Vagina (tissue), 2 donors: ENCODE measurements at regions not wholly inside any gene's neighbourhood (a gene's known extent, or its start where the extent isn't known, plus 50 kb on each side); places are given as distances from the start of the nearest gene placed in this dataset.

Experiments used
- POLR2A ChIP-seq, 2 donors: fragments of 450-650 bp; IDR thresholded peaks; one replicate each; pipeline ENCODE4 v1.6.1; 2017; ENCODE audit warnings: antibody characterized with exemption in 2 of 2, mild to moderate bottlenecking in 2 of 2, moderate library complexity in 2 of 2
- TF ChIP-seq, protein P1 (sequence below), 3 experiments: fragments of 450-650 bp in 2 of 3; fragments of 200-600 bp in 1 of 3; sonication (generic) in 1 of 3; IDR thresholded peaks; one replicate each; pipeline ENCODE4 v1.5.1; 2017 to 2019; ENCODE audit warnings: antibody characterized with exemption in 3 of 3, mild to moderate bottlenecking in 2 of 3, moderate library complexity in 2 of 3

DNA sequence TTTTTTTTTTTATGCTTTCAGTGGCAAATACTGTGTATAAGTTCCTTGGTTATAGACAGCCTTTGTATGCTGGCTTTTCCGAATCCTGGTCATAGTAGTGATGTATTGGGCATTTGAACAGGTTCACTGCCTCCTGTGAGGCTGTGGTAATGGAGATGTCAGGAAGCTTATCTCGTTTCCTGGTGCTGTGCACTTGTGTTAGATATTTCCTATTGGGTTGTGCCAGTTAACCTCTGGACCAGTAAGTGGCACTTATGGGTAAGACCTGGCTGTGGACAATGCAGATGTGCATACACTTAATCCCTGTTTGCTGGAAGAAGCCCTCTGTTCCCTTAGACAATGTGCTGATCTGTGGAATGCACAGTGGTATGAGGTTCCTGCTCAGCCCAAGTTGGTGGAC, 135.4 kb upstream of the KITLG start:
- no peak for TF ChIP-seq POLR2A (IDR thresholded peaks at IDR 0.05)
- TF ChIP-seq, protein P1, sequence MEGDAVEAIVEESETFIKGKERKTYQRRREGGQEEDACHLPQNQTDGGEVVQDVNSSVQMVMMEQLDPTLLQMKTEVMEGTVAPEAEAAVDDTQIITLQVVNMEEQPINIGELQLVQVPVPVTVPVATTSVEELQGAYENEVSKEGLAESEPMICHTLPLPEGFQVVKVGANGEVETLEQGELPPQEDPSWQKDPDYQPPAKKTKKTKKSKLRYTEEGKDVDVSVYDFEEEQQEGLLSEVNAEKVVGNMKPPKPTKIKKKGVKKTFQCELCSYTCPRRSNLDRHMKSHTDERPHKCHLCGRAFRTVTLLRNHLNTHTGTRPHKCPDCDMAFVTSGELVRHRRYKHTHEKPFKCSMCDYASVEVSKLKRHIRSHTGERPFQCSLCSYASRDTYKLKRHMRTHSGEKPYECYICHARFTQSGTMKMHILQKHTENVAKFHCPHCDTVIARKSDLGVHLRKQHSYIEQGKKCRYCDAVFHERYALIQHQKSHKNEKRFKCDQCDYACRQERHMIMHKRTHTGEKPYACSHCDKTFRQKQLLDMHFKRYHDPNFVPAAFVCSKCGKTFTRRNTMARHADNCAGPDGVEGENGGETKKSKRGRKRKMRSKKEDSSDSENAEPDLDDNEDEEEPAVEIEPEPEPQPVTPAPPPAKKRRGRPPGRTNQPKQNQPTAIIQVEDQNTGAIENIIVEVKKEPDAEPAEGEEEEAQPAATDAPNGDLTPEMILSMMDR (IDR thresholded peaks at IDR 0.05), result no peak
